H9 (cell line): ENCODE measurements at regions not wholly inside any gene's neighbourhood (a gene's known extent, or its start where the extent isn't known, plus 50 kb on each side); places are given as distances from the start of the nearest gene placed in this dataset.

Experiments
- DNase-seq: peaks from one replicate; pipeline ENCODE4 v3.0.0-alpha.2; 2017
- H2AFZ ChIP-seq: one replicate; pipeline ENCODE4 v1.6.1; 2013; ENCODE audit warnings: mild to moderate bottlenecking, low read length, control low read depth, moderate library complexity
- H2AK5ac ChIP-seq: 2 replicates; pipeline ENCODE4 v1.6.1; 2013; ENCODE audit warnings: low read length, control low read depth, mixed read lengths; ENCODE audit not compliant: insufficient read length
- H2BK120ac ChIP-seq: one replicate; pipeline ENCODE4 v1.6.1; 2013; ENCODE audit warnings: low read depth, mild to moderate bottlenecking, low read length, control low read depth, inconsistent platforms; ENCODE audit not compliant: poor library complexity, severe bottlenecking
- H2BK12ac ChIP-seq: 2 replicates; pipeline ENCODE4 v1.6.1; 2013; ENCODE audit warnings: low read length, control low read depth, mixed read lengths, low read depth; ENCODE audit not compliant: insufficient read length
- H2BK15ac ChIP-seq: 2 replicates; pipeline ENCODE4 v1.6.1; 2013; ENCODE audit warnings: low read depth, low read length, control low read depth
- H2BK20ac ChIP-seq: one replicate; pipeline ENCODE4 v1.6.1; 2013; ENCODE audit warnings: low read depth, mild to moderate bottlenecking, low read length, control low read depth, inconsistent platforms; ENCODE audit not compliant: poor library complexity, severe bottlenecking
- H2BK5ac ChIP-seq: 2 replicates; pipeline ENCODE4 v1.6.1; 2013; ENCODE audit warnings: low read length, control low read depth, mixed read lengths; ENCODE audit not compliant: insufficient read length
- H3K14ac ChIP-seq: 2 replicates; pipeline ENCODE4 v1.6.1; 2013; ENCODE audit warnings: low read length, control low read depth; ENCODE audit not compliant: insufficient read depth
- H3K18ac ChIP-seq: 2 replicates; pipeline ENCODE4 v1.6.1; 2013; ENCODE audit warnings: low read depth, mild to moderate bottlenecking, mixed read lengths, low read length, control low read depth; ENCODE audit not compliant: insufficient read length
- H3K23ac ChIP-seq: 2 replicates; pipeline ENCODE4 v1.6.1; 2013; ENCODE audit warnings: low read length, control low read depth, mixed read lengths, low read depth; ENCODE audit not compliant: insufficient read length
- H3K23me2 ChIP-seq: 2 replicates; pipeline ENCODE4 v1.6.1; 2013; ENCODE audit warnings: low read depth, mild to moderate bottlenecking, mixed read lengths, low read length, control low read depth; ENCODE audit not compliant: insufficient read length, poor library complexity, severe bottlenecking
- H3K27ac ChIP-seq: 2 replicates; pipeline ENCODE4 v1.5.1; 2013; ENCODE audit warnings: low read length, control low read depth, mixed read lengths, low read depth; ENCODE audit not compliant: insufficient read length
- H3K27me3 ChIP-seq: 2 replicates; pipeline ENCODE4 v1.6.1; 2013; ENCODE audit warnings: low read length, control low read depth, inconsistent platforms; ENCODE audit not compliant: insufficient read depth
- H3K4ac ChIP-seq: 2 replicates; pipeline ENCODE4 v1.6.1; 2013; ENCODE audit warnings: low read depth, mild to moderate bottlenecking, control low read depth, inconsistent platforms, low read length, moderate library complexity
- H3K4me1 ChIP-seq: 2 replicates; pipeline ENCODE4 v1.6.1; 2013; ENCODE audit warnings: low read length, control low read depth, inconsistent platforms; ENCODE audit not compliant: insufficient read depth
- H3K4me2 ChIP-seq: 2 replicates; pipeline ENCODE4 v1.6.1; 2013; ENCODE audit warnings: low read length, control low read depth, mixed read lengths; ENCODE audit not compliant: insufficient read length, insufficient read depth
- H3K56ac ChIP-seq: 2 replicates; pipeline ENCODE4 v1.6.1; 2013; ENCODE audit warnings: low read depth, mild to moderate bottlenecking, mixed read lengths, low read length, control low read depth; ENCODE audit not compliant: insufficient read length
- H3K79me1 ChIP-seq: 2 replicates; pipeline ENCODE4 v1.6.1; 2013; ENCODE audit warnings: low read depth, mild to moderate bottlenecking, moderate library complexity, low read length, control low read depth, inconsistent platforms; ENCODE audit not compliant: insufficient read depth, poor library complexity, severe bottlenecking
- H3K79me2 ChIP-seq: 2 replicates; pipeline ENCODE4 v1.6.1; 2013; ENCODE audit warnings: low read length, control low read depth, inconsistent platforms; ENCODE audit not compliant: insufficient read depth
- H3K9ac ChIP-seq: 2 replicates; pipeline ENCODE4 v1.6.1; 2013; ENCODE audit warnings: low read length, control low read depth, mixed read lengths; ENCODE audit not compliant: insufficient read length; ENCODE audit errors: extremely low read depth
- H3K9me3 ChIP-seq: one replicate; pipeline ENCODE4 v1.6.1; 2013; ENCODE audit warnings: low read depth, low read length, inconsistent platforms; ENCODE audit not compliant: control insufficient read depth
- H3T11ph ChIP-seq: one replicate; pipeline ENCODE4 v1.6.1; 2013; ENCODE audit warnings: mild to moderate bottlenecking, low read length, control low read depth, inconsistent platforms
- H4K20me1 ChIP-seq: one replicate; pipeline ENCODE4 v1.6.1; 2013; ENCODE audit not compliant: control insufficient read depth, insufficient read length, insufficient read depth
- H4K5ac ChIP-seq: 2 replicates; pipeline ENCODE4 v1.6.1; 2013; ENCODE audit warnings: low read depth, mild to moderate bottlenecking, mixed read lengths, low read length, control low read depth; ENCODE audit not compliant: insufficient read length
- H4K8ac ChIP-seq: replicated peaks from 2 replicates; pipeline ENCODE4 v1.6.1; 2013; ENCODE audit warnings: low read length, control low read depth, mixed read lengths, low read depth; ENCODE audit not compliant: insufficient read length
- H4K91ac ChIP-seq: 2 replicates; pipeline ENCODE4 v1.6.1; 2013; ENCODE audit warnings: low read depth, mild to moderate bottlenecking, moderate library complexity, mixed read lengths, low read length, control low read depth; ENCODE audit not compliant: insufficient read length
- H3K27ac Mint-ChIP-seq, 3 experiments: 2 replicates in 2 of 3; 3 replicates in 1 of 3; pipeline ENCODE4 v1.8.0; 2020 to 2021; ENCODE audit warnings: mixed read lengths in 3 of 3, mild to moderate bottlenecking in 1 of 3, moderate library complexity in 1 of 3
- H3K27me3 Mint-ChIP-seq: 2 replicates; pipeline ENCODE4 v1.8.0; 2021; ENCODE audit warnings: low read depth, mild to moderate bottlenecking, moderate library complexity, mixed read lengths
- H3K36me3 Mint-ChIP-seq, 3 experiments: 2 replicates in 2 of 3; 3 replicates in 1 of 3; pipeline ENCODE4 v1.8.0; 2020 to 2021; ENCODE audit warnings: low read depth in 3 of 3, mixed read lengths in 3 of 3; ENCODE audit not compliant: insufficient read depth in 1 of 3
- H3K4me1 Mint-ChIP-seq, 2 experiments: 2 replicates each; pipeline ENCODE4 v1.8.0; 2020; ENCODE audit warnings: mixed read lengths in 2 of 2
- H3K4me3 Mint-ChIP-seq, 2 experiments: 2 replicates in 1 of 2; 3 replicates in 1 of 2; pipeline ENCODE4 v1.8.0; 2020 to 2021; ENCODE audit warnings: mild to moderate bottlenecking in 2 of 2, mixed read lengths in 2 of 2, moderate library complexity in 1 of 2
- H3K9me3 Mint-ChIP-seq, 2 experiments: 2 replicates in 1 of 2; 3 replicates in 1 of 2; pipeline ENCODE4 v1.8.0; 2020; ENCODE audit warnings: mild to moderate bottlenecking in 2 of 2, mixed read lengths in 2 of 2, moderate library complexity in 1 of 2
- CTCF ChIP-seq: fragments of 200-600 bp; sonication (generic); conservative IDR thresholded peaks from 3 replicates; pipeline ENCODE4 v1.8.0; 2021; ENCODE audit warnings: antibody characterized with exemption, mild to moderate bottlenecking
- WGBS: extraction: QIAGEN DNeasy Blood & Tissue Kit; methylation state at CpG from one replicate; pipeline ENCODE4 v1.1.7; 2013; ENCODE audit warnings: missing lambda C conversion rate, low lambda C conversion rate, mixed read lengths; ENCODE audit not compliant: insufficient read length; ENCODE audit errors: extremely low coverage; 5-methylcytosine and 5-hydroxymethylcytosine counted together

- H4K20me1 ChIP-seq: no peaks in the 10 kb centered on the region
- DNase-seq: no peak
- peaks cover 0 to 6% of the 10 kb centered on the region in 2 experiments; a peak in 2 of 4 replicates for H3K4me1 Mint-ChIP-seq
- no peak overlapping the region for H2BK12ac ChIP-seq
- TF ChIP-seq CTCF: no peak
- H3K14ac ChIP-seq: no peak overlapping the region
- H2AK5ac ChIP-seq: no peak overlapping the region
- no peak overlapping the region for H2BK15ac ChIP-seq
- no peaks in the 10 kb centered on the region for H3K27me3 ChIP-seq
- peaks cover 10 to 23% of the 10 kb centered on the region in 2 experiments; a peak in 3 of 5 replicates for H3K9me3 Mint-ChIP-seq
- H3K4me1 ChIP-seq: peaks cover 4% of the 10 kb centered on the region; the same call in 1 of the 2 replicates
- H3K27ac ChIP-seq: no peak overlapping the region
- no peaks in the 10 kb centered on the region for H3K79me2 ChIP-seq
- H3K23ac ChIP-seq: no peak overlapping the region
- H2BK20ac ChIP-seq: no peak overlapping the region
- H3K4me2 ChIP-seq: no peak overlapping the region
- H4K91ac ChIP-seq: no peak overlapping the region
- H3K27ac Mint-ChIP-seq: no peak overlapping the region
- H3T11ph ChIP-seq: no peak overlapping the region
- no peak overlapping the region for H2BK5ac ChIP-seq
- no peak overlapping the region for H4K8ac ChIP-seq
- no peak overlapping the region for H4K5ac ChIP-seq
- no peaks in the 10 kb centered on the region for H3K79me1 ChIP-seq
- H3K9me3 ChIP-seq: no peaks in the 10 kb centered on the region
- H3K4me3 Mint-ChIP-seq: no peak overlapping the region
- no peak overlapping the region for H2BK120ac ChIP-seq
- H3K4ac ChIP-seq: no peak overlapping the region
- H3K23me2 ChIP-seq: no peaks in the 10 kb centered on the region
- no CpG with 5 or more reads among the region's 3 CpGs for WGBS
- no peak overlapping the region for H3K18ac ChIP-seq
- H2AFZ ChIP-seq: no peak overlapping the region
- H3K36me3 Mint-ChIP-seq: peaks cover 8 to 65% (median 29%) of the 10 kb centered on the region in 3 experiments
- H3K56ac ChIP-seq: no peak overlapping the region
- no peak overlapping the region for H3K9ac ChIP-seq
- no peaks in the 10 kb centered on the region for H3K27me3 Mint-ChIP-seq
These were observed 803.8 kb upstream of the AMOT start for GRCh38 chrX:113644426-113644825.
